ENCODE measurements at regions not wholly inside any gene's neighbourhood (a gene's known extent, or its start where the extent isn't known, plus 50 kb on each side); places are given as distances from the start of the nearest gene placed in this dataset.

GRCh38 chr18:78130232-78131195 lies 849.1 kb upstream of the SALL3 start:
- no peak for TF ChIP-seq CTCF (IDR thresholded peaks at IDR 0.05; ENCODE audit: low read depth, low read length)
- no peak overlapping the region for H3K4me3 ChIP-seq (ENCODE audit: low read depth, low read length)

GRCh38 chr18:78133729-78134128 lies 845.9 kb upstream of the SALL3 start:
- no peak for TF ChIP-seq CTCF (IDR thresholded peaks at IDR 0.05; ENCODE audit: low read depth, low read length)
- H3K4me3 ChIP-seq (ENCODE audit: low read depth, low read length) = no peak overlapping the region

- no peak for TF ChIP-seq CTCF (IDR thresholded peaks at IDR 0.05; ENCODE audit: low read depth, low read length)
- no peak overlapping the region for H3K4me3 ChIP-seq (ENCODE audit: low read depth, low read length)
Measured at GRCh38 chr18:78136986-78137385, 842.6 kb upstream of the SALL3 start.

GRCh38 chr18:78138983-78139496 lies 840.6 kb upstream of the SALL3 start:
- no peak overlapping the region for H3K4me3 ChIP-seq (ENCODE audit: low read depth, low read length)
- no peak for TF ChIP-seq CTCF (IDR thresholded peaks at IDR 0.05; ENCODE audit: low read depth, low read length)

- no peak overlapping the region for H3K4me3 ChIP-seq (ENCODE audit: low read depth, low read length)
- no peak for TF ChIP-seq CTCF (IDR thresholded peaks at IDR 0.05; ENCODE audit: low read depth, low read length)
Measured at GRCh38 chr18:78140294-78140693, 839.3 kb upstream of the SALL3 start.

- no peak for TF ChIP-seq CTCF (IDR thresholded peaks at IDR 0.05; ENCODE audit: low read depth, low read length)
- no peak overlapping the region for H3K4me3 ChIP-seq (ENCODE audit: low read depth, low read length)
Measured at GRCh38 chr18:78144669-78145068, 834.9 kb upstream of the SALL3 start.

GRCh38 chr18:78145096-78145495 lies 834.5 kb upstream of the SALL3 start:
- no peak overlapping the region for H3K4me3 ChIP-seq (ENCODE audit: low read depth, low read length)
- TF ChIP-seq CTCF (IDR thresholded peaks at IDR 0.05; ENCODE audit: low read depth, low read length) = no peak
